ENCODE measurements at regions not wholly inside any gene's neighbourhood (a gene's known extent, or its start where the extent isn't known, plus 50 kb on each side); places are given as distances from the start of the nearest gene placed in this dataset.
A peak's percentile ranks its signal among the peaks of the same experiment; 100 is the strongest.

DNA sequence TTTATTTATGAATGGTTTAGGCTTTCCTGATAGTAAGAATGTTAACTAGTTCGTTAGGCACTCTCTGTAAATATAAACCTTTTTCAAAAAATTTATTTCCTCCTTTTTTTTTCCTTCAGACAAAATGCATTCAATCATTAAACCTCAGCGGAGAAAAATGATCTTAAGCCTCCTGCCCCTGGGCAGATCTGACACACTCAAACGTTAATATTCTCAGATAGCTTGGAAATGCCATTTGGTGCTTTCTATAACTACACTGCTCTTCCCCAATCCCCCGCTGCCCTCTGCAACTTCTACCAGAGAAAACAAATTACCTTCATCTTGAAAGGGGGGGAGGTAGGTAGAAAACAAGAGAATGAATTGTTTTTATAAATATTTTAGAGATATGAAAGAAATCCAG lies 521.2 kb downstream of the MED13L start:
- Histone ChIP-seq H3K36me3 (no peaks in the 10 kb centered on the region), H3K27me3 (no peaks in the 10 kb centered on the region), H3K9me3 (no peaks in the 10 kb centered on the region), H3K27ac (peak overlapping the region; percentile 36 to 84 (median 50)), H3K4me1 (peaks cover 0 to 15% (median 4%) of the 10 kb centered on the region in 4 donors), H3K4me3 (no peak overlapping the region)
- TF ChIP-seq CTCF (IDR thresholded peaks at IDR 0.05) (no peak), EP300 (IDR thresholded peaks at IDR 0.05) (no peak), POLR2AphosphoS5 (IDR thresholded peaks at IDR 0.05) (no peak), POLR2A (IDR thresholded peaks at IDR 0.05) (no peak)
- DNase-seq (no peak), ATAC-seq (ENCODE audit: low FRiP score in 2 of 2) (no peak)
- 49 to 53% methylated on average over 4 of the region's 4 CpGs for WGBS, 2 donors

DNA sequence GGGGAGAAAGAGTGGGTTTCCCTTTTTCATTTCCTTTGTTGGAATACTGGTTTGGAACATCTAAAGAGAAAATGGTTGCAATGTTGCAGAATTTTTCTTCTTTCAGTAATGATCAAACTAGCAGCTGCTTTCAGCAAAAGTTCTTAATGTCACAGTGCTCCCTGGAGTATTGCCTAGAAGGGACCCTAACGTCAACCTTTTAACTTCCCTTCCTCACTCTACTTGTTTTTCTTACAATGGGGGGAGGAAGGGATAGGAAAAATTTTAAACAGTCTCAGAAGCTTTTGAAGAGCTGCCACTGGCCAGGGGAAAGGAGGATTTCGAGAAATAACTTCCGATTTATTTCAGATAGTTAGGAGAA lies 521.8 kb downstream of the MED13L start:
- peak overlapping the region; percentile 36 to 84 (median 50) for H3K27ac ChIP-seq
- H3K9me3 ChIP-seq, result no peaks in the 10 kb centered on the region
- no peaks in the 10 kb centered on the region for H3K27me3 ChIP-seq
- H3K4me1 ChIP-seq, result peaks cover 0 to 15% (median 4%) of the 10 kb centered on the region in 4 donors
- WGBS, 2 donors, result 25 to 30% methylated on average over 3 of the region's 3 CpGs
- DNase-seq (no peak), ATAC-seq (ENCODE audit: low FRiP score in 2 of 2) (no peak)
- H3K4me3 ChIP-seq, result no peak overlapping the region
- TF ChIP-seq CTCF (IDR thresholded peaks at IDR 0.05) (no peak), POLR2A (IDR thresholded peaks at IDR 0.05) (no peak), POLR2AphosphoS5 (IDR thresholded peaks at IDR 0.05) (no peak), EP300 (IDR thresholded peaks at IDR 0.05) (no peak)
- no peaks in the 10 kb centered on the region for H3K36me3 ChIP-seq

DNA sequence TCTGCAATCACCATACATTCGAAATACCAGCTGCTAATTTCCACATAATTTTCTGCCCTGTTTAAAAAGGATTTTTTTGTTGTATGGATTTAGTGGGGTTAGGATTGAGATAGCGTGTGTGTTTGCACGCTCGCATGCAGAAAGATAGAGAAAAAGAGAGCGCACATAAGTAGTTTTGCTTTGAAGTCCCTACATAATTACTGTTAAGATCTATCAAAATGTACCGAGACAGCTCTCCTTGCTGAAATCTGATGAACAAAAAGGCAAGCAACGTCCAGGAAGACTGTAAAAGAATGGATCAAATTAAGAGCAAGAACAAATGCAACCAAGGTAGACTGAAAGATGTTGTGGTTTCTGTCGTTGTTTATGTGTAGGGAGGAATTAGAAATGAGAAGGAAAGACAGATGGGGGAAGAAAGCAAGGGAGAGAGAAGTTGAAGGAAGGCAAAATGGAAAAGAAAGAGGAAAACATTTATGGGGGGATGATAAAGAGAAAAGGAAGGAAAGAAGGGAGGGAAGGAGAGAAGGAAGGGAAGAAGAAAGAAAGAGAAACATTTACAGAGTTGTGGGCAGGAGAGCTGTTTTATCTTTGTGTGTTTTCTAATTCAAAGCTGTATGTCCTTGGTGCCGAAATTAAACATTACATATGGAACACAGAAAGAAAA lies 522.3 kb downstream of the MED13L start:
- DNase-seq (no peak), ATAC-seq (ENCODE audit: low FRiP score in 2 of 2) (no peak)
- H3K27ac ChIP-seq, result peak overlapping the region in 3 of 4 donors; percentile 41 to 84 (median 58)
- peaks cover 0 to 15% (median 4%) of the 10 kb centered on the region in 4 donors for H3K4me1 ChIP-seq
- no peaks in the 10 kb centered on the region for H3K27me3 ChIP-seq
- WGBS, 2 donors, result 52 to 58% methylated on average over 9 of the region's 9 CpGs
- TF ChIP-seq EP300 (IDR thresholded peaks at IDR 0.05) (no peak), CTCF (IDR thresholded peaks at IDR 0.05) (no peak)
- H3K4me3 ChIP-seq, result no peak overlapping the region
- H3K9me3 ChIP-seq, result no peaks in the 10 kb centered on the region
- H3K36me3 ChIP-seq, result no peaks in the 10 kb centered on the region

DNA sequence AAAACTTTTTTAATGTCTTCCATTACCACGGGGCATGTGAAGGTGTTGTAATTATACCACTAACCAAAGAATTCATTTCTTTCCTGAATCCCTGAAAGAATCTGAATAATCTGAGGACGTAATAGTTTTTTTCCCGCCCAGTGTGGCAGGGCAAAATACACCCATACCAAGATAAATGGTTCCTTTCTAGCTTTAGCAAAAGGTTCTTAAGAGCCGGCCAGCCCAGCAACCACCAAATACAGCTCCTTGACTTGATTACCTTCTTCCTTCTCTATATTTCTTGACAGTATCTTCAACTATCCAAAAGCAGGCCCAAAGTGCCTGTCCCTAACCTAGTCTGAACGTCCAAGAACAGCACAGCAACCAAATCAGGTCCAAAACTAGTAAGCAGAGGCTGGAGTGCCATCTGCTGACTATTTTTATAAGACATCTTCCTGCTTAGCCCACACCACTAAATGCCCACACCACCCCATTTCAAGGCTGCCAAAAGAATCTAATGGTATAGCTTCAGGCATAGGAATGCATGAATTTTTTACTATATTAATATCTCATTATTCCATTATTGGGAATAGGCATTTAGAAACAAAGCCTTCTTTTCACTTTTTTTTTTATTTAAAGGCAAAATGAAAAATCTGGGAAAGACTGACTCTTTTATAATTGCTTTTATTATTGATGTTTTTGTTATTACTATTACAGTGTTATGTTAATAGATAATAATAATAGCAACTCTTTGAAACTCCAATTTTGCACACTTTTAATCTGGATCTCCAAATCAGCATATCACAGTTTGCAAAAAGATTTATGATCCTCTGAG lies 524.4 kb downstream of the MED13L start:
- peak in 1 of 2 donors; percentile 28 for DNase-seq
- peak; percentile 74 to 77 for ATAC-seq (ENCODE audit: low FRiP score in 2 of 2)

More for the DNA sequence above, 524.4 kb downstream of the MED13L start:
- WGBS, 2 donors, result 49 to 57% methylated on average over 5 of the region's 5 CpGs
- no peaks in the 10 kb centered on the region for H3K36me3 ChIP-seq
- H3K4me3 ChIP-seq, result no peak overlapping the region
- H3K9me3 ChIP-seq, result no peaks in the 10 kb centered on the region
- peak overlapping the region in 2 of 4 donors; percentile 49 to 84 for H3K27ac ChIP-seq
- peaks cover 0 to 15% (median 4%) of the 10 kb centered on the region in 4 donors for H3K4me1 ChIP-seq
- H3K27me3 ChIP-seq, result no peaks in the 10 kb centered on the region
- TF ChIP-seq POLR2A (IDR thresholded peaks at IDR 0.05) (no peak), CTCF (IDR thresholded peaks at IDR 0.05) (peak; percentile 32 to 66 (median 52))

Measured in upper lobe of left lung (tissue), 6 donors.